K562 (cell line): ENCODE measurements at regions not wholly inside any gene's neighbourhood (a gene's known extent, or its start where the extent isn't known, plus 50 kb on each side); places are given as distances from the start of the nearest gene placed in this dataset.

Experiments
- ATAC-seq: fragments of 200-7000 bp; cut with Tn5 transposase; 3 replicates; pipeline ENCODE4 v1.9.1; 2020; ENCODE audit warnings: moderate library complexity
- BruUV-seq: library from RNA; stranded (reverse); fragments of 400-500 nt; replicated peaks from 2 replicates; lab custom pipeline; 2021; lab: Mats Ljungman, UMichigan
- CTCF ChIA-PET: fragments of 300-600 bp; formaldehyde crosslinking; extraction: SDS; loops from one replicate; lab custom pipeline; 2021; ENCODE audit warnings: low intra/inter-chr PET ratio; lab: Yijun Ruan, JAX
- POLR2A ChIA-PET: fragments of 300-600, 350-650 bp; sonication (Branson Sonifier 250); formaldehyde crosslinking; extraction: SDS; loops from one replicate; lab custom pipeline; 2021; ENCODE audit warnings: antibody characterized with exemption, inconsistent platforms; lab: Yijun Ruan, JAX
- DNase-seq, 4 experiments: peaks; one replicate each; pipeline versions ENCODE4 v3.0.0 to v3.0.0-alpha.2; 2011 to 2018; ENCODE audit warnings: low spot score in 3 of 4, mixed read lengths in 3 of 4; ENCODE audit errors: extremely low read depth in 1 of 4
- FAIRE-seq: peaks from 2 replicates; lab custom pipeline; 2011; peaks lifted over from hg19 to GRCh38; lab: Jason Lieb, UNC
- H2AFZ ChIP-seq: 2 replicates; pipeline ENCODE4 v1.6.0; 2011; ENCODE audit warnings: low read depth, low read length, control low read depth, inconsistent platforms
- H3K27ac ChIP-seq: fragments of 200-600 bp; 3 replicates; pipeline ENCODE4 v1.8.0; 2011; ENCODE audit warnings: low read depth, mild to moderate bottlenecking, control low read depth, inconsistent platforms, low read length, moderate library complexity, mixed read lengths; ENCODE audit errors: extremely low read depth
- H3K27me3 ChIP-seq, 2 experiments: fragments of 300-600 bp in 1 of 2; 2 replicates in 1 of 2; 3 replicates in 1 of 2; pipeline versions ENCODE4 v1.6.0 to v1.8.0; 2011; ENCODE audit warnings: inconsistent platforms in 2 of 2, low read length in 2 of 2, mild to moderate bottlenecking in 1 of 2, mixed read lengths in 1 of 2, moderate library complexity in 1 of 2; ENCODE audit not compliant: control insufficient read depth in 2 of 2, insufficient read depth in 2 of 2
- H3K36me3 ChIP-seq: fragments of 300-600 bp; 3 replicates; pipeline ENCODE4 v1.8.0; 2011; ENCODE audit warnings: mild to moderate bottlenecking, low read length, inconsistent platforms; ENCODE audit not compliant: control insufficient read depth, insufficient read depth
- H3K4me1 ChIP-seq, 2 experiments: fragments of 200-600 bp in 1 of 2; replicated peaks in 1 of 2; 2 replicates in 1 of 2; 3 replicates in 1 of 2; pipeline versions ENCODE4 v1.5.1 to v1.8.0; 2011; ENCODE audit warnings: inconsistent platforms in 2 of 2, low read length in 2 of 2, mild to moderate bottlenecking in 1 of 2, mixed read lengths in 1 of 2, moderate library complexity in 1 of 2; ENCODE audit not compliant: control insufficient read depth in 2 of 2, insufficient read depth in 2 of 2
- H3K4me2 ChIP-seq: 2 replicates; pipeline ENCODE4 v1.6.1; 2011; ENCODE audit warnings: low read length, control low read depth, inconsistent platforms, mixed read lengths; ENCODE audit not compliant: insufficient read depth
- H3K4me3 ChIP-seq: fragments of 200-600 bp; sonication (generic), shearing (Covaris generic); 2 replicates; pipeline ENCODE4 v1.5.1; 2016; ENCODE audit warnings: control low read depth, inconsistent platforms
- H3K79me2 ChIP-seq: fragments of 200-600 bp; 3 replicates; pipeline ENCODE4 v1.8.0; 2011; ENCODE audit warnings: low read length, inconsistent platforms; ENCODE audit not compliant: control insufficient read depth, insufficient read depth
- H3K9ac ChIP-seq, 2 experiments: 2 replicates each; pipeline versions ENCODE4 v1.6.0 to v1.6.1; 2011; ENCODE audit warnings: low read depth in 2 of 2, low read length in 2 of 2, control low read depth in 1 of 2, inconsistent platforms in 1 of 2, mild to moderate bottlenecking in 1 of 2, mixed read lengths in 1 of 2; ENCODE audit not compliant: insufficient read depth in 1 of 2
- H3K9me1 ChIP-seq: one replicate; pipeline ENCODE4 v1.6.0; 2011; ENCODE audit warnings: inconsistent platforms, mild to moderate bottlenecking, low read length, moderate library complexity; ENCODE audit not compliant: control insufficient read depth, insufficient read depth
- H3K9me3 ChIP-seq: replicated peaks from 2 replicates; pipeline ENCODE4 v1.5.1; 2011; ENCODE audit warnings: low read depth, low read length, inconsistent platforms; ENCODE audit not compliant: control insufficient read depth, insufficient read depth
- H4K20me1 ChIP-seq: replicated peaks from 2 replicates; pipeline ENCODE4 v1.6.1; 2011; ENCODE audit warnings: low read length, inconsistent platforms, mixed read lengths; ENCODE audit not compliant: control insufficient read depth, insufficient read depth
- CHD1 ChIP-seq: fragments of 200-600 bp; sonication (generic); IDR thresholded peaks from one replicate; pipeline ENCODE4 v1.6.1; 2012; ENCODE audit warnings: mild to moderate bottlenecking, moderate library complexity, low read length, inconsistent platforms
- IFI16 ChIP-seq: fragments of 250-450 bp; sonication (Bioruptor Pico); IDR thresholded peaks from 2 replicates; pipeline ENCODE4 v2.1.2; 2022; ENCODE audit warnings: mild to moderate bottlenecking, inconsistent platforms
- MBD2 ChIP-seq: sonication (generic); IDR thresholded peaks from 2 replicates; pipeline ENCODE4 v1.6.1; 2016; ENCODE audit warnings: low read depth, borderline replicate concordance
- POU5F1 ChIP-seq: fragments of 150-350 bp; IDR thresholded peaks from 2 replicates; pipeline ENCODE4 v1.6.1; 2014; ENCODE audit warnings: borderline replicate concordance, low read length, low read depth, mild to moderate bottlenecking; ENCODE audit not compliant: partially characterized antibody
- THAP7 ChIP-seq: fragments of 250-450 bp; sonication (Bioruptor Pico); IDR thresholded peaks from 2 replicates; pipeline ENCODE4 v1.5.0; 2021
- ZBTB12 ChIP-seq: fragments of 250-450 bp; sonication (Bioruptor Pico); IDR thresholded peaks from 2 replicates; pipeline ENCODE4 v1.4.0; 2020
- ZNF41 ChIP-seq: fragments of 250-450 bp; sonication (Bioruptor Pico); conservative IDR thresholded peaks from 2 replicates; pipeline ENCODE4 v1.4.0; 2020; ENCODE audit warnings: mild to moderate bottlenecking
- WGBS: fragments of 100-300 bp; shearing (Covaris generic); methylation state at CpG from one replicate; pipeline ENCODE4 v1.1.6; 2016; ENCODE audit warnings: low coverage, mixed read lengths; ENCODE audit not compliant: insufficient coverage; ENCODE audit errors: missing lambda C conversion rate; 5-methylcytosine and 5-hydroxymethylcytosine counted together
- in situ Hi-C: fragments of 300-500 bp; cut with MboI; formaldehyde crosslinking; loops from 4 replicates; pipeline ENCODE4 v1.15.0; 2018; ENCODE audit warnings: inconsistent platforms, mixed read lengths
- intact Hi-C: fragments of 100-400 bp; cut with micrococcal nuclease; formaldehyde crosslinking; loops from 2 replicates; pipeline ENCODE4 v1.14.2; 2022

GRCh38 chr7:46671108-46671769, 750.2 kb upstream of the IGFBP3 start:
- Histone ChIP-seq H4K20me1 (no peaks in the 10 kb centered on the region), H3K9ac (no peak overlapping the region), H3K36me3 (no peaks in the 10 kb centered on the region), H3K79me2 (no peaks in the 10 kb centered on the region), H3K27ac (no peak overlapping the region), H3K4me2 (no peak overlapping the region), H3K4me3 (no peak overlapping the region), H3K9me3 (no peaks in the 10 kb centered on the region), H2AFZ (no peak overlapping the region), H3K4me1 (no peaks in the 10 kb centered on the region), H3K27me3 (no peaks in the 10 kb centered on the region), H3K9me1 (no peaks in the 10 kb centered on the region)
- DNase-seq (no peak), FAIRE-seq (no peak), ATAC-seq (no peak)
- 0% methylated on average over 1 of the region's 1 CpG for WGBS
- intact Hi-C loops = no loop called here
- CTCF ChIA-PET = no interaction called here
- no TSS peak for BruUV-seq
- in situ Hi-C loops = no loop called here
- POLR2A ChIA-PET = no interaction called here
- TF ChIP-seq ZNF41 (CRISPR knock-in tag) (no peak), ZBTB12 (CRISPR knock-in tag) (no peak), IFI16 (no peak), MBD2 (no peak), CHD1 (no peak), THAP7 (no peak), POU5F1 (no peak)
